ENCODE measurements at regions not wholly inside any gene's neighbourhood (a gene's known extent, or its start where the extent isn't known, plus 50 kb on each side); places are given as distances from the start of the nearest gene placed in this dataset.

GRCh38 chr2:106606652-106607051 is 119.5 kb downstream of the CD8B2 start:
- TF ChIP-seq CEBPB (IDR thresholded peaks at IDR 0.05) (no peak), CREB1 (IDR thresholded peaks at IDR 0.05; ENCODE audit: low read depth) (no peak), NFIC (IDR thresholded peaks at IDR 0.05) (no peak), USF1 (IDR thresholded peaks at IDR 0.05) (no peak), MAX (IDR thresholded peaks at IDR 0.05) (no peak), TAF1 (IDR thresholded peaks at IDR 0.05; ENCODE audit: low read depth) (no peak), YY1 (IDR thresholded peaks at IDR 0.05; ENCODE audit: low read depth) (no peak), EGR1 (IDR thresholded peaks at IDR 0.05) (no peak), REST (IDR thresholded peaks at IDR 0.05; ENCODE audit: low read depth) (no peak), EP300 (IDR thresholded peaks at IDR 0.05; ENCODE audit: borderline replicate concordance) (no peak), RAD21 (IDR thresholded peaks at IDR 0.05; ENCODE audit: low read depth) (no peak), TEAD4 (IDR thresholded peaks at IDR 0.05) (no peak), TCF12 (IDR thresholded peaks at IDR 0.05; ENCODE audit: low read depth) (no peak), ZBTB7A (IDR thresholded peaks at IDR 0.05; ENCODE audit: low read depth) (no peak)

- TF ChIP-seq RAD21 (IDR thresholded peaks at IDR 0.05; ENCODE audit: low read depth) (no peak), CREB1 (IDR thresholded peaks at IDR 0.05; ENCODE audit: low read depth) (no peak), FOXM1 (IDR thresholded peaks at IDR 0.05; ENCODE audit: borderline replicate concordance, low read depth) (no peak), ZBTB7A (IDR thresholded peaks at IDR 0.05; ENCODE audit: low read depth) (no peak), NFIC (IDR thresholded peaks at IDR 0.05) (no peak)
Observed at GRCh38 chr2:106607371-106607770, 120.2 kb downstream of the CD8B2 start.

- TF ChIP-seq TEAD4 (IDR thresholded peaks at IDR 0.05) (no peak), EP300 (IDR thresholded peaks at IDR 0.05; ENCODE audit: borderline replicate concordance) (no peak), YY1 (IDR thresholded peaks at IDR 0.05; ENCODE audit: low read depth) (no peak), CEBPB (IDR thresholded peaks at IDR 0.05) (no peak), MAX (IDR thresholded peaks at IDR 0.05) (no peak), TCF12 (IDR thresholded peaks at IDR 0.05; ENCODE audit: low read depth) (no peak), ZBTB7A (IDR thresholded peaks at IDR 0.05; ENCODE audit: low read depth) (no peak), REST (IDR thresholded peaks at IDR 0.05; ENCODE audit: low read depth) (no peak), TAF1 (IDR thresholded peaks at IDR 0.05; ENCODE audit: low read depth) (no peak), USF1 (IDR thresholded peaks at IDR 0.05) (no peak), FOXM1 (IDR thresholded peaks at IDR 0.05; ENCODE audit: borderline replicate concordance, low read depth) (no peak), NFIC (IDR thresholded peaks at IDR 0.05) (no peak), EGR1 (IDR thresholded peaks at IDR 0.05) (no peak), RAD21 (IDR thresholded peaks at IDR 0.05; ENCODE audit: low read depth) (no peak), CREB1 (IDR thresholded peaks at IDR 0.05; ENCODE audit: low read depth) (no peak)
Observed at GRCh38 chr2:106609780-106610179, 122.6 kb downstream of the CD8B2 start.

GRCh38 chr2:106614511-106615291 is 127.5 kb downstream of the CD8B2 start:
- TF ChIP-seq MAX (IDR thresholded peaks at IDR 0.05) (no peak), CEBPB (IDR thresholded peaks at IDR 0.05) (no peak)

- TF ChIP-seq FOXM1 (IDR thresholded peaks at IDR 0.05; ENCODE audit: borderline replicate concordance, low read depth) (no peak), TEAD4 (IDR thresholded peaks at IDR 0.05) (no peak), NFIC (IDR thresholded peaks at IDR 0.05) (no peak), USF1 (IDR thresholded peaks at IDR 0.05) (no peak), EGR1 (IDR thresholded peaks at IDR 0.05) (no peak), REST (IDR thresholded peaks at IDR 0.05; ENCODE audit: low read depth) (no peak), CEBPB (IDR thresholded peaks at IDR 0.05) (no peak), MAX (IDR thresholded peaks at IDR 0.05) (no peak), TCF12 (IDR thresholded peaks at IDR 0.05; ENCODE audit: low read depth) (no peak), RAD21 (IDR thresholded peaks at IDR 0.05; ENCODE audit: low read depth) (no peak), ZBTB7A (IDR thresholded peaks at IDR 0.05; ENCODE audit: low read depth) (no peak), YY1 (IDR thresholded peaks at IDR 0.05; ENCODE audit: low read depth) (no peak), CREB1 (IDR thresholded peaks at IDR 0.05; ENCODE audit: low read depth) (no peak), EP300 (IDR thresholded peaks at IDR 0.05; ENCODE audit: borderline replicate concordance) (no peak), TAF1 (IDR thresholded peaks at IDR 0.05; ENCODE audit: low read depth) (no peak)
Observed at GRCh38 chr2:106618614-106619013, 131.4 kb downstream of the CD8B2 start.

Measured in Ishikawa (cell line).